ENCODE measurements at regions not wholly inside any gene's neighbourhood (a gene's known extent, or its start where the extent isn't known, plus 50 kb on each side); places are given as distances from the start of the nearest gene placed in this dataset.

DNA sequence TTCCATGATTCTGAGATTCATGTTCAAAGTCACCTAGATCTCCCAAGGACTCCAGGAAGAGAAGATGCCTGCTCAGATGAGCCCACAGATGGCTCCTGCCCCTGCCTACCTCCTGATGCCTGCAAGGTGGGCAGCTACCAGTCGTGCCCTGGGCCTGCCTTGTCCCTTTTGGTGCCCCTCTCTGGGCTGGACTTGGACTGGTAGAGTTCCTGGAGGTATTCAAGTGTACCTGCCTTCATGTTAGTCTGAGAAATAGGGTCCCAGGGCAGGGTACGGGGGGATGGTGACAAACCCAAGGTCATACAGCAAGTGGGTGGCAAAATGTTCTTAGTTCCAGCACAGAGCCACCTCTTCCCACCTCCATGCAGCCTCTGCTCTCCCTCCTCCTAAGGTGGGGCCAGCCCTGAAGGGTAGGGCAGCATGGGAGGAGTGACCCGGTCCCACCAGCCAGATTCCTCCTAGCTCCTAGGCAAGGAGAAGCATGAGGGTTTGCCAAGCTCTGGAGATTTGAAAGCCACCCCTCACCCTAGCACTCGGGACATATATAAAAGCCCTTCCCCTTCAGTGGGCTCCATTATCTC, 80.8 kb upstream of the UNC5B start:
- no peak for DNase-seq (ENCODE audit: low read depth)
- no peak overlapping the region for H3K4me3 ChIP-seq (ENCODE audit: low read depth, low read length)
- TF ChIP-seq, protein P1, sequence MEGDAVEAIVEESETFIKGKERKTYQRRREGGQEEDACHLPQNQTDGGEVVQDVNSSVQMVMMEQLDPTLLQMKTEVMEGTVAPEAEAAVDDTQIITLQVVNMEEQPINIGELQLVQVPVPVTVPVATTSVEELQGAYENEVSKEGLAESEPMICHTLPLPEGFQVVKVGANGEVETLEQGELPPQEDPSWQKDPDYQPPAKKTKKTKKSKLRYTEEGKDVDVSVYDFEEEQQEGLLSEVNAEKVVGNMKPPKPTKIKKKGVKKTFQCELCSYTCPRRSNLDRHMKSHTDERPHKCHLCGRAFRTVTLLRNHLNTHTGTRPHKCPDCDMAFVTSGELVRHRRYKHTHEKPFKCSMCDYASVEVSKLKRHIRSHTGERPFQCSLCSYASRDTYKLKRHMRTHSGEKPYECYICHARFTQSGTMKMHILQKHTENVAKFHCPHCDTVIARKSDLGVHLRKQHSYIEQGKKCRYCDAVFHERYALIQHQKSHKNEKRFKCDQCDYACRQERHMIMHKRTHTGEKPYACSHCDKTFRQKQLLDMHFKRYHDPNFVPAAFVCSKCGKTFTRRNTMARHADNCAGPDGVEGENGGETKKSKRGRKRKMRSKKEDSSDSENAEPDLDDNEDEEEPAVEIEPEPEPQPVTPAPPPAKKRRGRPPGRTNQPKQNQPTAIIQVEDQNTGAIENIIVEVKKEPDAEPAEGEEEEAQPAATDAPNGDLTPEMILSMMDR (conservative IDR thresholded peaks at IDR 0.05; ENCODE audit: low read depth, low read length), result no peak

DNA sequence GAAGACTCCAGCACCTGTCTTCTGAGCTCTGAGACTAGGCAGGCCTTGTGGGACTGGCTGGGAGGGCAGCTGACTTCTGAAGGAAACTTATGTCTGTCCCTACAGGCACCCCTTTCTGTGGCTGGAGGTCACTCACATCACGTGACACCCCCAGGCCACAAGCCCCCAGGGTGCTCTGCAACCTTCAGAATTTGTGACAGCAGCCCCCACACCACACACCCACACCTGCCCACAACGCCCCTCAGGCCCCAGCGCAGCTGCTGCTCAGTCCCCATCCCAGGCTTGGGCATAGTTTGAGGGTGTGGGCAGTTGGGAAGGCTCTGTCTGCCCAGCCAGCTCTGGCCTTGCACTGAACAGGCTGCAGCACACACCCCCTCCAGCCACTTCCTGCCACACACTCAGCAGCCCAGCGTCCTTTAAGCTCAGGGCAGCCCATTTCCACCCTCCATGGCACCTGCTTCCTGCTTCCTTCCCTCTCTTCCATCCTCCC, 80.0 kb upstream of the UNC5B start:
- no peak overlapping the region for H3K4me3 ChIP-seq (ENCODE audit: low read depth, low read length)
- TF ChIP-seq, protein P1 (conservative IDR thresholded peaks at IDR 0.05; ENCODE audit: low read depth, low read length), result no peak
- no peak for DNase-seq (ENCODE audit: low read depth)

DNA sequence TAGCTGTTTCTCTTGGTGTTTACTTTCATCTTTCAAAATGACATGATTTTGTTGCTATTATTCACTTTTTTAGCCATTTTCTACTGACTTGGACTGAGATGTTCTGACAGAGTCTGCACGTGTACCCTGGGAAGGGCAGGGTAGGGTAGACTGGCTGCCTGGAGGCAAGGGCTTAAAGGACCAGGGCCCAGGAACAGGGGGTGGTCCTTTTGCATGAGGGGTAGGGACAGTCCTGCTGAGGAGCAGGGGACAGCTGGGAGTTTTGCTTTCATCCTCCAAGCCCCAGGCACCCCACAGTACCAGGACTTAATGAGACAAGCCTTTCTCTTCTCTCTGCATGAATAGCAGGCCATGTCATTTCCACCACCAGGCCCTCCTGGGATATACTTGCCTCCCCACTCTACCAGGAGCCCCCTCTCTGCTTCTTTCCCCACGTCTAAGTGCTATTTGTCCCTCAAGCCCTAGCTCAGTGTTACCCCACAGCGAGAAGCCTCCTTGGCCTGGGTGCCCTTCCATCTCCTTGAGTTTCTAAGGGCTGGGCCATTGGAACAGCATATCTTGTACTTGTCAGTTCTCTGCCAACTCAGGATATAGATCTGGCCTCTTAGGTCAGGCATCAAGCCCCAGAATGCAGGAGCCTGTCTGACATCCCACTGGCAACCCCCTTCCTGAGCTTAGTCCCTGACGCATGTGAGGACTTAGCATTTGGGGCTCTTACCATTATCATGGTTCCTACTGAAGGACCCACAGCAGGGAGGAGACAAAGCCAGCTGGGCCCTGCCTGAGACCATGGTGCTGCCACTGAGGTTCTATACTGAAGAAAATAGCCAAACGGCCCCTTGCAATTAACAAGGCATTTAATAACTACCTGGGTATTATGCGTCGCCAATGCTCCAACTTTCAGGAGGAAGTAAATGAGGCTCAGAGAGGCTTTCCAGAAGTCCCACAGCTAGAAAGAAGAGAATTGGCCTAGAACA, 78.4 kb upstream of the UNC5B start:
- no peak for DNase-seq (ENCODE audit: low read depth)
- no peak overlapping the region for H3K4me3 ChIP-seq (ENCODE audit: low read depth, low read length)
- TF ChIP-seq, protein P1 (conservative IDR thresholded peaks at IDR 0.05; ENCODE audit: low read depth, low read length), result no peak

DNA sequence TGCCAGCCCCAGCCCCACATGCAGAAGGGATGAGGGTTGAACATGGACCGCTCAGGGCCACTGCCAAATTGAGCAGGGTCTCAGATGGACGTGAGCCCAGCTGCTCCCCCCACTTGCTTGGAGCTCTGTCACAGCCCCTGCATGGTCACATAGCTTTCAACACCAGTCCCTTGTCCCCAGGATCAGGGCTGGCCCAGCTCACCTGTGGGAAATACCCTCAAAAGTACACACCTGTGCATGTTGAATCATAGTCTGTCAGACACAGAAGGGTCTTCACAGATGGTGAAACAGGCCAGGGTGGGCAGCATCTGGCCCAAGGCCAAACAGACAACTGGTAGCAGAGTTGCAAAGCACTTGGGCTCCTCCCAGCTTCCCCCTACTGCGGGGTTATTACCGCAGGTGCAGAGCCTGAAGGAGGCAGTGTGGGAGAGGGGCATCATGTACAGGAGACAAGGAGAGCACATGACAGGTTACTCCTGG, 77.6 kb upstream of the UNC5B start:
- DNase-seq (ENCODE audit: low read depth), result no peak
- TF ChIP-seq, protein P1 (conservative IDR thresholded peaks at IDR 0.05; ENCODE audit: low read depth, low read length), result no peak

DNA sequence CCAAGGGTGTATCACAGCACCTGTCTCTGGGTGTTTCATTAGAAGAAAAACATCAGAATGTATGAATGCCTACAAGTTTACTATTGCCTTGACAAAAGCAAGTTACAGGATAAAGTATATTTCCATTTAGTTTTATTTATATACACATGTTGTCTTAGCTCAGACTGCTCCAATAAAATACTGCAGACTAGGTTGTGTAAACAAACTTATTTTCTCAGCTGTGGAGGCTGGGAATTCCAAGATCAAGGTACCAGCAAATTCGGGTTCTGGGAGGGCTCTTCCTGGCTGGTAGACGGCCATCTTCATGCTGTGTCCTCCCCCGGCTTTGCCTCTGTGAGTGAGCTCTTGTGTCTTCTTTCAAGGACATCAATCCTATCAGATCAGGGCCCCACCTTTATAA, 77.1 kb upstream of the UNC5B start:
- DNase-seq (ENCODE audit: low read depth), result no peak
- H3K4me3 ChIP-seq (ENCODE audit: low read depth, low read length), result no peak overlapping the region
- TF ChIP-seq, protein P1 (conservative IDR thresholded peaks at IDR 0.05; ENCODE audit: low read depth, low read length), result no peak

More for the DNA sequence above, 77.6 kb upstream of the UNC5B start:
- H3K4me3 ChIP-seq (ENCODE audit: low read depth, low read length), result no peak overlapping the region

DNA sequence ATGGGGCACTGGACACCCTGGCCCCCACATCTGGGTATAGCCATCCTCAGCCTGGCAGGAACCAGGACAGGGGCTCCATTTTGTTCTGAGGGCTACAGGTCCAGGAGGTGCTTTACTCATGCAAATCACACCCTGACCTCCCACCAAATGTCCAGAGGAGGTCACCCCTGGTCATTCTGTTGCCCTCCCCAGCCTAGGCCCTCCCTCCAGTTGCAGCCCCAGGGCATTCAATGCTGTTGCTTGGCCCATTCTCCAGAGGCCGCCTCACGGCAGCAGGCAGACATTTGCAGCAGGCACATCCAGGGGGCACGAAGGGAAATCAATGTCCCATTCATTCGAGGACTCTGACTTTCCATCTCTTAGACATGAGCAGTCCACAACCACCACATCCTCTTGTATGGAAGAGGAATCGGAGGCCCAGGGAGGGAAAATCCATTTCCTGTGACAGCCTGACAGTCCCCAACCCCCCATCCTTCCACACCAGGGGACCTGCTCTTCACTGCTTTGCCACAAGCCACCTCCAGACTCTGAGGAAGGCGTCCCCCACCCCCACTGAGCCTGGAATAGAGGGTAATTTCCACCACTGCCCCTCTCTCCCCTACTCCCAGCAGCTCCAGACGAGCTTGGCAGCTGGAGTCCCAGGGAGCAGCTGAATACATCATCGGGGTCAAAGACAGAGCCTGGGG, 76.2 kb upstream of the UNC5B start:
- TF ChIP-seq, protein P1 (conservative IDR thresholded peaks at IDR 0.05; ENCODE audit: low read depth, low read length), result no peak
- no peak for DNase-seq (ENCODE audit: low read depth)
- H3K4me3 ChIP-seq (ENCODE audit: low read depth, low read length), result no peak overlapping the region
